ENCODE measurements at regions not wholly inside any gene's neighbourhood (a gene's known extent, or its start where the extent isn't known, plus 50 kb on each side); places are given as distances from the start of the nearest gene placed in this dataset.

DNA sequence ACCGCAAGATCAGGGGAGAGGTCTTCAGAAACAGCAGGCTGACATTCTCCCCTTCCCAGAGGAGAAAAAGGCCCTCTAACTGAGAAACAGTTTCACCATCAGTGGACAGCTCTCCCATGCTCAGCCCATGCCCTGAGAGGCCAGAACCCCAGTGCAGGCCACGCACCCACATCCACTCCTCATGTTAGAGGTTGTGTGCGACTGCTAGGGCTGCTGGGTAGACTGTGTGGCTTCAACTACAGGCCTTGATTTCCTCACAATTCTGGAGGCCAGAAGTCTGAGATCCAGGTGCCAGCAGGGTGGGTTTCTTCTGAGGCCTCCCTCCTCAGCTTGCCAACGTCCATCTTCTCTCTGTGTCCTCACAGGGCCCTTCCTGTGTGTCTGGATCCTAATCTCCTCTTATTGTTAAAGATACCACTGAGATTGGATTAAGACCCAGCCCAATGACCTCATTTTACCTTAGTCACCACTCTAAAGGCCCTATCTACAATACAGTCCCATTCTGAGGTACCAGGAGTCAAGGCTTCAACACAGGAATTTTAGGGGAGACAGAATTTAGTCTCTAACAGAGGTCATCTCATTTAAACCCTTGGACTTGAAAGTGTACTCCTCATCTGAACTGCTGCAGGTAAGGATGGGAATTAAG, 67.7 kb upstream of the CD93 start (continued):
- TF ChIP-seq SMARCC2 (IDR thresholded peaks at IDR 0.05; ENCODE audit: low read depth) = no peak
- no peak for TF ChIP-seq MCM3 (IDR thresholded peaks at IDR 0.05)
- TF ChIP-seq ETV5 (CRISPR knock-in tag; IDR thresholded peaks at IDR 0.05; ENCODE audit: low read depth) = no peak
- no peak for TF ChIP-seq ZNF407 (IDR thresholded peaks at IDR 0.05; ENCODE audit: low read depth)
- no peak for TF ChIP-seq CBX1 (IDR thresholded peaks at IDR 0.05; ENCODE audit: low read depth)
- TF ChIP-seq DIDO1 (tag; IDR thresholded peaks at IDR 0.05; ENCODE audit: low read depth) = no peak
- TF ChIP-seq SNIP1 (IDR thresholded peaks at IDR 0.05; ENCODE audit: low read depth) = no peak
- no peak for TF ChIP-seq ZBTB8A (IDR thresholded peaks at IDR 0.05; ENCODE audit: partially characterized antibody)
- TF ChIP-seq, protein P1, sequence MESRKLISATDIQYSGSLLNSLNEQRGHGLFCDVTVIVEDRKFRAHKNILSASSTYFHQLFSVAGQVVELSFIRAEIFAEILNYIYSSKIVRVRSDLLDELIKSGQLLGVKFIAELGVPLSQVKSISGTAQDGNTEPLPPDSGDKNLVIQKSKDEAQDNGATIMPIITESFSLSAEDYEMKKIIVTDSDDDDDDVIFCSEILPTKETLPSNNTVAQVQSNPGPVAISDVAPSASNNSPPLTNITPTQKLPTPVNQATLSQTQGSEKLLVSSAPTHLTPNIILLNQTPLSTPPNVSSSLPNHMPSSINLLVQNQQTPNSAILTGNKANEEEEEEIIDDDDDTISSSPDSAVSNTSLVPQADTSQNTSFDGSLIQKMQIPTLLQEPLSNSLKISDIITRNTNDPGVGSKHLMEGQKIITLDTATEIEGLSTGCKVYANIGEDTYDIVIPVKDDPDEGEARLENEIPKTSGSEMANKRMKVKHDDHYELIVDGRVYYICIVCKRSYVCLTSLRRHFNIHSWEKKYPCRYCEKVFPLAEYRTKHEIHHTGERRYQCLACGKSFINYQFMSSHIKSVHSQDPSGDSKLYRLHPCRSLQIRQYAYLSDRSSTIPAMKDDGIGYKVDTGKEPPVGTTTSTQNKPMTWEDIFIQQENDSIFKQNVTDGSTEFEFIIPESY (CRISPR knock-in tag; IDR thresholded peaks at IDR 0.05) = no peak
- TF ChIP-seq ATF7 (IDR thresholded peaks at IDR 0.05) = peak; percentile 71
- no peak for TF ChIP-seq IRF1 (CRISPR knock-in tag; IDR thresholded peaks at IDR 0.05; ENCODE audit: borderline replicate concordance)
- TF ChIP-seq ZMIZ1 (IDR thresholded peaks at IDR 0.05; ENCODE audit: low read depth in 2 of 2, low read length in 2 of 2) = no peak
- no peak for TF ChIP-seq XRCC4 (IDR thresholded peaks at IDR 0.05; ENCODE audit: extremely low read depth, insufficient read depth, insufficient read length)
